Activated CD8-positive, alpha-beta memory T cell treated with anti-CD3 and anti-CD28 coated beads, Interleukin-2, amount 50 U/mL, for 1 hour (primary cell): ENCODE measurements at regions not wholly inside any gene's neighbourhood (a gene's known extent, or its start where the extent isn't known, plus 50 kb on each side); places are given as distances from the start of the nearest gene placed in this dataset.
"Not testable (repeated sequence)": the region's sequence is repeated elsewhere in the genome, so short reads cannot be mapped to it uniquely, and the experiment has no call there.

Source experiments
- DNase-seq: peaks from one replicate; pipeline ENCODE4 v3.0.0-alpha.2; 2020; ENCODE audit errors: extremely low read depth

- not testable (repeated sequence) for DNase-seq
Measured at GRCh38 chr16:70014915-70015314, 63.8 kb downstream of the CLEC18A start.

GRCh38 chr16:70016751-70017150 is 65.6 kb downstream of the CLEC18A start:
- not testable (repeated sequence) for DNase-seq

DNA sequence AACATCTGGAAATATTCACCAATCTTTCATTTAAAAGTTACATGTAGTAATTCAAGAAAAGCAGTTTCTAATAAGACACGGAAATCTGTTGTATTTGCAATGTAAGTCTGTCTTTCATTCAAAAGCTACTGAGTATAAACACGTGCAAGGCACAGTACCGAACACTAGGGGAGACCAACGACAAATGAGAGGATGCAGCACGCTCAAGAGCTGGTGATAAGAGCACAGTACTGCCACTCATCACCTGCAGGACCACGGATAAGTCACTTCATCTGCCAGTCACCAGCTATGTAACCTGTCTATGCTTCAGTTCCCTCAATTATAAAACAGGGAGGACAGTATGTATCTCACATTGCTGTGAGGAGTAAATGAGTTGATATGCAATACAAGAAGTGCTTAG is 67.1 kb downstream of the CLEC18A start:
- DNase-seq = peak; percentile 16

DNA sequence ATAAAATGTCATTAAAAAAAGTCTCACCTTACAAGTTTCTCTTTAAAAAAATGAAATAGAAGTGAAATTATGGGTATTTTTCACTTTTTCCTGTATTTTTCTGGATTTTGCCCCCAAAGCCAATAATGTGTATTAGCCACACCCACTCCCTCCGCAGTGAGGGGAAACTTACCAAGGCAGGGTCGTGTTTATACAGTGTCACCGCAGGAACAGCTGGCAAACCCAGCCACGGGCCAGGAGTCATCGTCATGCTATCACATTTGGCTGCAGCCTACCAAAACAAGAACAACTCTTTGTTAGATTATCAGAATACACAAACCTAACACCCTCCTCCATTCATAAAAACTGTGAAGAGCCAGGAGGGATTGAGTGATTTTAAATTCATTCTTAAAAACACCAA is 72.1 kb downstream of the CLEC18A start:
- not testable (repeated sequence) for DNase-seq

DNA sequence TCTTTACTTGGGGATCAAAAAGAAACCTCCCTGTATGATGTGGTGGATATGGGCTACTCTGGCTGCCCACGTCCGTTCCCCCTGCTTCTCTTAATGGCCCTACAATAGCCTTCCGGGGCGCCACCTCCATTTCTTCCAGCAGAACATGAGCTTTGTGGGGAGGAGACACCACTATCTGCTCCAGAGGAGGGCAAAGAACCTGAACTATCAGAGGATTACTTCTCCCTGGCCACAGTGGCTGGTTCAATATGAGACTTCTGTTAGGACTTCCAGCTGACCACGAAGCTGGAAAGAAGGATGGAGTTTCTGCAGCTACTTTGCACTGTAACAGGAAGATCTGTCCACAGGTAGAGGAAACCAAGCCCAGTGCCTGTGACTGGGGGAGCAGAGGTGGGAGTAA is 72.8 kb downstream of the CLEC18A start:
- DNase-seq = not testable (repeated sequence)

DNA sequence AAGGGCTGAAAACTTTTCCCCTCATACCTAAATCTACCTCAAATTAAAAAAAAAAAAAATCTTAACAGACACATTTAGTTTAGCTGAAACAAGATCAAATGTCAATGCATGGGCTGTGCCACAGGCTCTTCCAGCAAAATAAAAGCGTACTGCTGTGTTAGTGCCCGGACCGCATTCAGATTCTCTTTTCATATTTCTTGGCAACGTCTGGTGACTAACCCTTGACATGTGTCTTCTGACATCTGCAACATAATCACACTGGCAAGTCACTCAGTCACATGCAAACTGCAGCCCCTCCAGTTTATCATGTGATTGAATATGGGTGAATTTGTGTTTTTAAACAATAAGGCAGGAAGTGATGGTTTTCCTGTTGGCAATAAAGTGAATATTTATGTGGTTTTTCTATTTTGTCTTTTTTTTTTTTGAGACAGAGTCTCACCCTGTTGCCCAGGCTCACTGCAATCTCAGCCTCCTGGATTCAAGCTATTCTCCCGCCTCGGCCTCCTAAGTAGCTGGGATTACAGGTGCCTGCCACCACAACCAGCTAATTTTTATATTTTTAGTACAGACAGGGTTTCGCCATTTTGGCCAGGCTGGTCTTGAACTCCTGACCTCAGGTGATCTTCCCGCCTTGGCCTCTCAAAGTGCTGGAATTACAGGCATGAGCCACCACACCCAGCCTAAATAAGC is 75.2 kb downstream of the CLEC18A start:
- DNase-seq = peak; percentile 43

- DNase-seq = not testable (repeated sequence)
Measured at GRCh38 chr16:70032906-70033305, 81.2 kb upstream of the PDPR start.

- not testable (repeated sequence) for DNase-seq
Measured at GRCh38 chr16:70037913-70038312, 76.2 kb upstream of the PDPR start.

DNA sequence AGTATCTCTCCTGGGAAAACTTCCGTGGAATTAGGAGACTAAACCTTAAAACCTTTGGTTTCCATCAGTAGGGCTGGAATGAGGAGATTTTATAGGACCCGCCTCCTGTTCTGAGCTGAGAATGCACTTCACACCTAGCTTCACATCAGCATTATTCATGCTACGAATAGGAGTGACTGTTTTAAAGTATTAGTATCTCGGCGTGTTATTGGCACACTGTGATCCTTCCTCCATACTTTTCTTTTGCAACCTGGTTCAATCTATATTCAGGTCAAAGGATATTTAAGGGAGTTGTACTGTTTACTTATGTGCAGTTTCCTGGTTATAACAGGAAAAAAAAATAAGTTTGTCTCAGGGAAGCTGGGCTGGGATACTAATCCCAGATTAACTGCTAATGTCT is 73.6 kb upstream of the PDPR start:
- DNase-seq = not testable (repeated sequence)

DNA sequence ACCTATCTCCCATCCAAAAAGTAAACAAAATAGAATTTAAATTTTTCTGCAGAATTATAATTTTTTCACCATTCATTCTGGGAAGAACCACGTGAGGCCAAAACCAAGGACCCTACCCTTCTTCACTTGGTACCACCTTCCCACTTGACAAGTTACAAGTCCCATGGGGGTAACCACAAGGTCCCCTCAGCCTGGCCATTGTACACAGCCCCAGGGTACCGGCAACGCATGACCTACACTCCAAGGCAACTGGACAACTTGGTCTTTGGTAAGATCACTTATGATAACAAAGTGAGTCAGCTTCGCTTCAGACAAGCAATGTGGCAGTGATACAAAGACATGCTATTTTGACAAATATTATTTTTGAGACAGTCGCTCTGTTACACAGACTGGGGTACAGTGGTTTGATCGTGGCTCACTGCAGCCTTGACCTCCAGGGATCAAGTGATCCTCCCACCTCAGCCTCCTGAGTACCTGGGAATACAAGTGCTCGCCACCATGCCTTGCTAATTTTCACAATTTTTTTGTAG is 70.5 kb upstream of the PDPR start:
- DNase-seq = not testable (repeated sequence)

- DNase-seq = not testable (repeated sequence)
Measured at GRCh38 chr16:70046560-70046959, 67.6 kb upstream of the PDPR start.

DNA sequence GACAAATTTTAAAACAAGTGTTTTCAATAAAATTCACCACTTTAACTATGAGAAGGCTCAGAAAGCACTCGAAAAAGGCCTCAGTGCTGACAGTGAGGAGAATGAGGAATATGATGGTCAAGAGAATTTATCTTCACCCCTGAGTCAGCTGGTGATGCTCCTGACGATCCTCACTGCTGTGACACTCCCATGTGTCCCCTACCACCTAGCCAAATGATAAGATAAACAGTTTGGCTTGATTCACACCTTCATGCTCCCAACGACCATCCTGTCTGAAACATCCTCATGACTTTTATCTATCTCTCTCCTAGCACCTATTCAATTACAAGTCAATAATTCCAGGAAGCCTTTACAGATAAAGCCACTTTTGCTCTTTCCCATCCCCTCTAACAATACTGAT is 66.0 kb upstream of the PDPR start:
- DNase-seq = not testable (repeated sequence)

- DNase-seq = not testable (repeated sequence)
Measured at GRCh38 chr16:70058056-70058455, 56.1 kb upstream of the PDPR start.

DNA sequence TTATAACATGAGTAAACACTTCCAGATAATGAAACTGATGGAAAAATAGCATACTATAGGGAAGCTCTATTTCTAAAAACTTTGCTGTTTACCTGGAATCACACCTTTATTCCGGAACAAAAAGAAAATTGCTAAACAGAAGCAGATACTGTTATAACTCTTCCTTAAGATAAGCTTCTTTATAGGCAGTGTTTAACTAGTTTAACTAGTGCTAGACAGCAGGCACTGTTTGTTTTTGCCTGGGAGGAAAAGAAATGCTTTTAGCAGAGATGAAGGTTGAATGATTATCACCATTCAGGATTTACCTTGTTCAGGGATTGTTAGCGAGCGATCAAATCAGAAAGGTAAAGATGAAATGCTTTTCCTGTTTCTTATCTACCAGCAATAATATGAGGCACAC is 54.7 kb upstream of the PDPR start:
- not testable (repeated sequence) for DNase-seq

- not testable (repeated sequence) for DNase-seq
Measured at GRCh38 chr16:70060521-70061027, 53.6 kb upstream of the PDPR start.

- DNase-seq = not testable (repeated sequence)
Measured at GRCh38 chr16:70061671-70062218, 52.4 kb upstream of the PDPR start.

- not testable (repeated sequence) for DNase-seq
Measured at GRCh38 chr16:70062947-70063346, 51.2 kb upstream of the PDPR start.
